SK-N-MC (cell line): ENCODE measurements at regions not wholly inside any gene's neighbourhood (a gene's known extent, or its start where the extent isn't known, plus 50 kb on each side); places are given as distances from the start of the nearest gene placed in this dataset.

ENCODE experiments used
- DNase-seq: peaks from one replicate; pipeline ENCODE4 v3.0.0-alpha.2; 2011; ENCODE audit warnings: low read depth, low spot score
- H3K27ac ChIP-seq: fragments of 200-600 bp; sonication (generic); 2 replicates; pipeline ENCODE4 v1.5.1; 2016; ENCODE audit warnings: mixed run types
- H3K36me3 ChIP-seq: fragments of 200-600 bp; sonication (generic); 2 replicates; pipeline ENCODE4 v1.6.1; 2017; ENCODE audit warnings: antibody characterized with exemption, low read length, mixed read lengths; ENCODE audit not compliant: insufficient read depth
- H3K4me3 ChIP-seq: fragments of 200-600 bp; sonication (generic); 2 replicates; pipeline ENCODE4 v1.5.1; 2016
- H3K9ac ChIP-seq: fragments of 200-600 bp; sonication (generic); 2 replicates; pipeline ENCODE4 v1.8.0; 2017; ENCODE audit warnings: mixed run types, mixed read lengths; ENCODE audit not compliant: insufficient read length
- H3K9me3 ChIP-seq: fragments of 200-600 bp; sonication (generic); 2 replicates; pipeline ENCODE4 v1.6.1; 2017; ENCODE audit warnings: low read depth, mild to moderate bottlenecking, antibody characterized with exemption, low read length, moderate library complexity, mixed read lengths
- EZH2 ChIP-seq: fragments of 200-600 bp; sonication (generic); IDR thresholded peaks from one replicate; pipeline ENCODE4 v1.6.1; 2017; ENCODE audit warnings: antibody characterized with exemption
- FOXP2 ChIP-seq: optimal IDR thresholded peaks from 2 replicates; pipeline ENCODE3; 2011; ENCODE audit warnings: mild to moderate bottlenecking, moderate library complexity; ENCODE audit not compliant: insufficient read depth; ENCODE audit errors: extremely low read length, control extremely low read depth
- POLR2AphosphoS5 ChIP-seq: IDR thresholded peaks from 2 replicates; pipeline ENCODE4 v1.6.1; 2012; ENCODE audit warnings: mild to moderate bottlenecking, low read depth, low read length, borderline replicate concordance

DNA sequence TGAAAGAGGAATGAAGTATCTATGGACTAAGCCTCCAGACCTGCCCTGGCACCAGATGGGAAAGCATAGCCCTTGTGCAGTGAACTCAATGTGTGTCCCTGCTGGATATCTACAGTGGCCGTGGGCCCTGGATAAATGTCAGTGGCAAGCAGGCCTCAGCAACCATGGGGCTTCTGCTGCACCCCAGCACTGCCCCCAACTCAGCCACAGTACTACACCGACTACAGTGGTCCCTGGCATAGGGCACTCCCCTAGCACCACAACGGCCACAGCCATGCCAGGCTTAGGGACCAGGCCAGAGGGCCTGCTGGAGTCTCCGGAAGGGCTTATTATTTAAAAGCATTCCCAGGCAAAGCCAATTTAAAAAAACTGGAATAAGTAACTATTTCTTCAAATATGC lies 459.1 kb downstream of the SH2D1A start:
- no peak for DNase-seq
- H3K27ac ChIP-seq = no peak overlapping the region

DNA sequence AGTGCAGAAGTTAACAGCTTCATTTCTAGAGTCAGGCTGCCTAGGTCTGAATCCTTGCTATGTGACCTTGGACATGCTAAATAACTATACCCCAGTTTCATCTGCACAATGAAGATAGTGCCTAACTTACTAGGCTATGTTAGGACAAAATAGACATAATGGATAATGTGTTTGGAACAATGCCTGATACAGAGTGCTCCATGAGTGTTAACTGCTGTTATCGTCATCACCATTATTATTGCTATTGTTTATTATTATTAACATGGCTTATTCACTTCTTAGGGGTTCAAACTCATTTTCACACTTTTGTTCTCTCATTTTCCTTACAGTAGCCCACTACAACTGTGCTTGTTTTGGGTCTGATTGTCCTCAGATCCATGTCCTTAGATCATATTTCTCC lies 467.7 kb downstream of the SH2D1A start:
- no peak overlapping the region for H3K4me3 ChIP-seq
- TF ChIP-seq EZH2 (no peak), POLR2AphosphoS5 (no peak), FOXP2 (no peak)
- no peaks in the 10 kb centered on the region for H3K36me3 ChIP-seq
- H3K27ac ChIP-seq = no peak overlapping the region
- no peaks in the 10 kb centered on the region; the same call in 1 of the 2 replicates for H3K9me3 ChIP-seq
- H3K9ac ChIP-seq = no peak overlapping the region
- no peak for DNase-seq

More for the DNA sequence above, 459.1 kb downstream of the SH2D1A start:
- no peaks in the 10 kb centered on the region for H3K9me3 ChIP-seq
- TF ChIP-seq FOXP2 (no peak), POLR2AphosphoS5 (no peak), EZH2 (no peak)
- H3K9ac ChIP-seq = no peak overlapping the region
- H3K4me3 ChIP-seq = no peak overlapping the region
- H3K36me3 ChIP-seq = no peaks in the 10 kb centered on the region

DNA sequence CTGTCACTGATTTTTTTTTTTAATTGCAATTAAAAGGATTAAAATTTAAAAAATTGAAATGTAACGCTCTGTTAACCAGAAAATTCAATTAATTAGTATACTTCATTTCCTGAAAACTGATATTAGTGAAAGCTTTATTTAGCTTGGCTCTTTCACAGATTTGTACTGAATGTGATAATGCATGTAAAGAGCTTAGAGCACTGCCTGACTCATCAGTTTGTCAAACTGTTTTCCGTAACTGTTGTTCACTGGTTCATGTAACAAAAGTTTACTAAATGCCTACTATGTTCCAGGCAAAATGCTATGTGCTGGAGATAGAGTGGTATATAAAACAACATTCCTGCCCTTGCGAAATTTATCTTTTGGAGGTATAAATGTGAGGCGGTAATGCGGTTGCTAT lies 471.7 kb downstream of the SH2D1A start:
- Histone ChIP-seq H3K9ac (no peak overlapping the region), H3K4me3 (no peak overlapping the region), H3K36me3 (no peaks in the 10 kb centered on the region), H3K27ac (no peak overlapping the region), H3K9me3 (no peaks in the 10 kb centered on the region)
- TF ChIP-seq POLR2AphosphoS5 (no peak), FOXP2 (no peak), EZH2 (no peak)
- DNase-seq = no peak

DNA sequence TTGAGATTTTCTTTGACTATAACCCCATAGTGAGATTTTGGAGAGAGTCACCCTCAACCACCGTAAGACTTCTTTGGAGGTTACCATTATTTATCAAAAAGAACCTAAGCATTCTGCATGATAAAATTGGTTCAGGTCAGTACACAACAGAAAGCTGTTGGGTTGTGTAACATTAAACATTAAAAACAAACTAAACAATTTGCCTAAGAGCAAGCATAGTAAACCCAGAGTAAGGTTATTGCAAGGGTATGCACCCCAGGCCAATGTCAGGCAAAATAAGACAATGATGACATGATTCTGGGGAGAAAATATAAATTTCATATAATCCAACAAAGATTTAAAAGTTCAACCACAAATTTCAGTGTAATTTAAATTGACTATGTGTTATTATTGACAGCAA lies 472.4 kb downstream of the SH2D1A start:
- H3K9me3 ChIP-seq = no peaks in the 10 kb centered on the region
- H3K36me3 ChIP-seq = no peaks in the 10 kb centered on the region
- H3K9ac ChIP-seq = no peak overlapping the region
- TF ChIP-seq EZH2 (no peak), FOXP2 (no peak), POLR2AphosphoS5 (no peak)
- no peak overlapping the region for H3K4me3 ChIP-seq
- no peak for DNase-seq
- H3K27ac ChIP-seq = no peak overlapping the region

DNA sequence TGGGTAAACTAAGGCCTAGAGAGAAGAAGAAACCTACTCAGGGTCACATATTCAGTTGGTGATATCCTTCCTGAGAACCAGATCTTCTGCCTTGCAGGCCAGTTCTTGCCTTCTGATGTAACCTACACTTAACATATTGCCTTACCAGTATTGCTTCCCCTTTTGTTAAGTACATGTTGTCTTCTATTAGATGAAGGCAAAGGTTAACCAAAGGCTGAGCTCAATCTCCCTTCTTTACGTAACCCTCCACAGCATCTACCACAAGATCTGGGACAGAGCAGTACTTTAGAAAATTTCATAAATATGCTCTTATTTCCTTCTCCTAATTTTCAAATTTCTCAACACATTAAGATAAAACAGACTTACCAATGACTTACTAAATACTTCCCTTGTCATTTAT lies 474.4 kb downstream of the SH2D1A start:
- no peak overlapping the region for H3K27ac ChIP-seq
- TF ChIP-seq EZH2 (no peak), FOXP2 (no peak), POLR2AphosphoS5 (no peak)
- no peak for DNase-seq
- no peak overlapping the region for H3K4me3 ChIP-seq
- no peaks in the 10 kb centered on the region for H3K9me3 ChIP-seq
- H3K9ac ChIP-seq = no peak overlapping the region
- H3K36me3 ChIP-seq = no peaks in the 10 kb centered on the region

DNA sequence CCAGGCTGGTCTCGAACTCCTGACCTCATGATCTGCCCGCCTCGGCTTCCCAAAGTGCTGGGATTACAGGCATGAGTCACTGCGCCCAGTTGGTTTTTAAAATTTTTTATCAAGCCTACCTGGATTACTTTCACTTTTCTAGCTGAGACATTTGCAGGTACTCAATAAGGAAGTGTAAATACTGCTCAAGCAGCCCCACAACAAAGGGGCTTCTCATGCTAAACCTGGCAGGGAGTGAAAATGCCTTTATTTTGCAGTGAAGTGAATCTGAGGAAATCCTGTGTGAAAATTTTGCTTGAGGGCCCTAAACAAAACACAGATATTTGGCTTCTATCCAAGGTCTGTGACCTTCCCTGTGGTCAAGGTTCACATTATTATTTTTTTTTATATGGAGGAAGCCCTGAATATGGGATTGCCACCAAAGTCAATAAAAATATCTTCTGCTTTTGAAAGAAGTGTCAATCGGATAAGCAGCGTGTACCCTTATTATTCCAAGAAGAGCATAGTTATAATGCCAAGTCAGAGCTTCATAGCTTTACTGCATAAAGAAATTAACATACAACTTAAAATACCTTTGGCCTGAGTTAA lies 481.0 kb downstream of the SH2D1A start:
- Histone ChIP-seq H3K36me3 (no peaks in the 10 kb centered on the region), H3K4me3 (no peak overlapping the region), H3K27ac (no peak overlapping the region), H3K9me3 (no peaks in the 10 kb centered on the region), H3K9ac (no peak overlapping the region)
- DNase-seq = no peak
- TF ChIP-seq POLR2AphosphoS5 (no peak), EZH2 (no peak), FOXP2 (no peak)

DNA sequence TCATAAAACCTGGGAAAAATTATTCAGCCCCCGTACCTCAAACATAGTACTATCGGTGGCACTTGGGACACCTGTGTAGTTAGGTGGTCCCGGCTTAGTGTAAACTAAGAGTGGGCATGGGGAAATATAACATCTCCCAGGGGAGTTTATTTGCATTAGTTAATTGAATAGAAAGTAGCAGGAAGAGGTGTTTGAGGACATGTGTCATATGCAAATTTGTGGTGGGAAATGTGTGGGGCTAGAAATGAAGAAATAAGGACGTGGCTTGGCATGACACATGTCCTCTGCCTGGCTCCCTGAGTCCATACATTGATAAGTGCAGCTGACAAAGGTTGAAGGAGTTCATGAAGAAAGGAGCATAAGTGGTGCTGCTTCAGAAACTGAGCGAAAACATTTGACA lies 483.6 kb downstream of the SH2D1A start:
- no peak overlapping the region for H3K9ac ChIP-seq
- no peak overlapping the region for H3K27ac ChIP-seq
- H3K36me3 ChIP-seq = no peaks in the 10 kb centered on the region
- no peak for DNase-seq
- TF ChIP-seq EZH2 = no peak
- H3K4me3 ChIP-seq = no peak overlapping the region
- H3K9me3 ChIP-seq = no peaks in the 10 kb centered on the region

DNA sequence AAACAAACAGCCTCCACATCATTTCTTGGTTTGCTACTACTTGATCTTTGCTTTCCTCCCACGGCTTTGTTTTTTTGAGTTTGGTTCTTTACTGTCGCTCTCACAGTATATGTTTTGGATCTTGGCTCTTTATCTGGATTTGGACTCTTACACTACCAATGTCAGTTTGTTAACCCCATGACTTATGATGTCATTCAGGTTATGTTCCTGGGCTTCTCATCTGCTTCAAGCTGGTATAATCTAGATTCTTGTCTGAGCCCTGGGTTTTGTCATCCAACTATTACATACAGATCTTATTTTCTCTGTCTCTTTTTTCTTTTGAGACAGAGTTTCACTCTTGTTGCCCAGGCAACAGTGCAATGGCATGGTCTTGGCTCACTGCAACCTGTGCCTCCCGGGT lies 482.9 kb upstream of the TEX13C start:
- DNase-seq = no peak
- Histone ChIP-seq H3K4me3 (no peak overlapping the region), H3K36me3 (no peaks in the 10 kb centered on the region), H3K9ac (no peak overlapping the region), H3K27ac (no peak overlapping the region), H3K9me3 (no peaks in the 10 kb centered on the region)
- no peak for TF ChIP-seq POLR2AphosphoS5
- TF ChIP-seq FOXP2 = no peak
- TF ChIP-seq EZH2 = no peak

DNA sequence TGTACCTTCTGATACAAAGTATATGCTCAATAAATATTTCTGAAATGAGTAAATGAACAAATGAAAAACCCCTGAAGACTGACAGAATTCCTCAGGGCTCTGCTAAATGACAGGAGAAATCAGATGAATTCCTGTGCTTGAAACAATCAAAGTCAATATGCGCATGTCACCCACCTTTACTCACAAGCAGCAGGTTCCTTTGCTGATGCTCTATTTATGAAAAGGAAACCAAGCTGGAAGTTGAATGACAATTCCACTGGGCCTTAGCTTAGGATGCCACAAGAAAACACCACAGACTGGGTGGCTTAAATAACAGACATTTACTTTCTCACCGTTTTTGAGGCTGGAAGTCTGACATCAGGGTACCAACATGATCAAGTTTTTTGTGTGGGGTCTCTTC lies 477.5 kb upstream of the TEX13C start:
- H3K9me3 ChIP-seq = no peaks in the 10 kb centered on the region
- no peak overlapping the region for H3K27ac ChIP-seq
- H3K9ac ChIP-seq = no peak overlapping the region
- no peak overlapping the region for H3K4me3 ChIP-seq
- no peak for TF ChIP-seq FOXP2
- TF ChIP-seq EZH2 = no peak
- TF ChIP-seq POLR2AphosphoS5 = no peak
- no peaks in the 10 kb centered on the region for H3K36me3 ChIP-seq
- DNase-seq = no peak
